Breast epithelium (tissue), 4 donors: ENCODE measurements at regions not wholly inside any gene's neighbourhood (a gene's known extent, or its start where the extent isn't known, plus 50 kb on each side); places are given as distances from the start of the nearest gene placed in this dataset.

ENCODE experiments used
- DNase-seq, 2 donors: peaks; one replicate each; pipeline ENCODE4 v3.0.0-alpha.2; 2019; ENCODE audit warnings: low spot score in 2 of 2
- H3K27ac ChIP-seq, 2 donors: fragments of 200-600 bp; sonication (generic) in 1 of 2; one replicate each; pipeline ENCODE4 v1.5.1; 2016 to 2019; ENCODE audit warnings: mild to moderate bottlenecking in 1 of 2
- H3K27me3 ChIP-seq, 2 donors: fragments of 200-600 bp; sonication (generic) in 1 of 2; one replicate each; pipeline versions ENCODE4 v1.5.1 to v1.6.0; 2017 to 2019; ENCODE audit warnings: control low read depth in 1 of 2, mild to moderate bottlenecking in 1 of 2
- H3K36me3 ChIP-seq: fragments of 200-600 bp; one replicate; pipeline ENCODE4 v1.5.1; 2019
- H3K4me1 ChIP-seq, 2 donors: fragments of 200-600 bp; sonication (generic); one replicate each; pipeline ENCODE4 v1.5.1; 2016 to 2019; ENCODE audit warnings: control low read depth in 1 of 2
- H3K4me3 ChIP-seq, 3 donors: fragments of 200-600 bp; sonication (generic); 1 replicate in 2 of 3; 2 replicates in 1 of 3; pipeline ENCODE4 v1.5.1; 2016 to 2019; ENCODE audit warnings: mild to moderate bottlenecking in 3 of 3, moderate library complexity in 2 of 3
- H3K9me3 ChIP-seq, 2 donors: fragments of 200-600 bp; sonication (generic) in 1 of 2; one replicate each; pipeline ENCODE4 v1.5.1; 2016 to 2019; ENCODE audit warnings: control low read depth in 1 of 2
- POLR2A ChIP-seq: fragments of 450-650 bp; IDR thresholded peaks from one replicate; pipeline ENCODE4 v1.6.1; 2016; ENCODE audit warnings: antibody characterized with exemption, mild to moderate bottlenecking, moderate library complexity
- POLR2AphosphoS5 ChIP-seq, 3 donors: sonication (generic); formaldehyde crosslinking; IDR thresholded peaks; one replicate each; pipeline ENCODE4 v1.6.1; 2017; ENCODE audit warnings: antibody characterized with exemption in 3 of 3
- intact Hi-C: fragments of 100-400 bp; cut with DNase I; formaldehyde crosslinking; loops from one replicate; pipeline ENCODE4 v1.15.1; 2023; ENCODE audit warnings: low total_unique reads
- TF ChIP-seq, protein P1 (sequence below), 3 donors: fragments of 450-650 bp; IDR thresholded peaks; one replicate each; pipeline ENCODE4 v1.5.1; 2016 to 2017; ENCODE audit warnings: antibody characterized with exemption in 3 of 3, mild to moderate bottlenecking in 3 of 3, moderate library complexity in 3 of 3

DNA sequence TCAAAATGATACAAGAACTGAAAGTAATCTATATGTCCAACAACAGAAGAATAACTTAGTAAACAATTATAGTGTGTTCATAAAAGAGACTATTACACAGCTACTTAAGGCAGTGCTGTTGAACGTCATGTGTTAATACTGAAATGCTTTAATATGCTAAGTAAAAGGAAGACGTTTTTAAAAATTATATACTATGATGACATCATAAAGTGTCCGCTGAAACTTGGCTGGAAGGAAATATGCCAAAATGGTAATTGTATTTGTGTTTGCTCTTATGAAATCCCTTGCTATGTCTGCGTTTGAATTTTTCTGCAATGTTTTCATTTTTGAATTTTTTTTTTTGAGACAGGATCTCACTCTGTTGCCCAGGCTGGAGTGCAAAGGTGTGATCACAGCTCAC, 679.3 kb downstream of the DHX35 start:
- no peak for TF ChIP-seq POLR2AphosphoS5 (IDR thresholded peaks at IDR 0.05)
- TF ChIP-seq, protein P1, sequence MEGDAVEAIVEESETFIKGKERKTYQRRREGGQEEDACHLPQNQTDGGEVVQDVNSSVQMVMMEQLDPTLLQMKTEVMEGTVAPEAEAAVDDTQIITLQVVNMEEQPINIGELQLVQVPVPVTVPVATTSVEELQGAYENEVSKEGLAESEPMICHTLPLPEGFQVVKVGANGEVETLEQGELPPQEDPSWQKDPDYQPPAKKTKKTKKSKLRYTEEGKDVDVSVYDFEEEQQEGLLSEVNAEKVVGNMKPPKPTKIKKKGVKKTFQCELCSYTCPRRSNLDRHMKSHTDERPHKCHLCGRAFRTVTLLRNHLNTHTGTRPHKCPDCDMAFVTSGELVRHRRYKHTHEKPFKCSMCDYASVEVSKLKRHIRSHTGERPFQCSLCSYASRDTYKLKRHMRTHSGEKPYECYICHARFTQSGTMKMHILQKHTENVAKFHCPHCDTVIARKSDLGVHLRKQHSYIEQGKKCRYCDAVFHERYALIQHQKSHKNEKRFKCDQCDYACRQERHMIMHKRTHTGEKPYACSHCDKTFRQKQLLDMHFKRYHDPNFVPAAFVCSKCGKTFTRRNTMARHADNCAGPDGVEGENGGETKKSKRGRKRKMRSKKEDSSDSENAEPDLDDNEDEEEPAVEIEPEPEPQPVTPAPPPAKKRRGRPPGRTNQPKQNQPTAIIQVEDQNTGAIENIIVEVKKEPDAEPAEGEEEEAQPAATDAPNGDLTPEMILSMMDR (IDR thresholded peaks at IDR 0.05), result no peak
- no peak for TF ChIP-seq POLR2A
- Histone ChIP-seq H3K36me3 (no peaks in the 10 kb centered on the region), H3K27me3 (no peaks in the 10 kb centered on the region), H3K9me3 (no peaks in the 10 kb centered on the region), H3K4me1 (no peaks in the 10 kb centered on the region), H3K4me3 (no peak overlapping the region), H3K27ac (no peak overlapping the region)
- no peak for DNase-seq
- intact Hi-C loops, result no loop called here

DNA sequence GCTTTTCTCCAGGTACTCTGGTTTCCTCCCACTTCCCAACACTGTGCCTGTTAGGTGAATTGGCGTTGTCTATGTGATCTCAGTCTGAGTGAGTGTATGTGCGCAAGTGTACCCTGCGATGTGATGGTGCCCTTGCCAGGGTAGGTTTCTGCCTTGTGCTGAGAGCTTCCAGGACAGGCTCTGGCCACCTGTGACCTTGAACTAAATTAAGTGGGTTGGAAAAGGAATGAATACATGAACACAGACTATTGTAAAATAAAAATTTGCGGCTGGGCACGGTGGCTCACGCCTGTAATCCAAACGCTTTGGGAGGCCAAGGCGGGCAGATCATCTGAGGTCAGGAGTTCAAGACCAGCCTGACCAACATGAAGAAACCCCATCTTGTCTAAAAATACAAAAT, 678.0 kb downstream of the DHX35 start:
- intact Hi-C loops, result no loop called here
- H3K36me3 ChIP-seq, result no peaks in the 10 kb centered on the region
- no peak for DNase-seq
- H3K9me3 ChIP-seq, result no peaks in the 10 kb centered on the region
- TF ChIP-seq POLR2A (no peak), POLR2AphosphoS5 (IDR thresholded peaks at IDR 0.05) (no peak)
- TF ChIP-seq, protein P1 (IDR thresholded peaks at IDR 0.05), result no peak
- H3K27ac ChIP-seq, result no peak overlapping the region
- H3K4me1 ChIP-seq, result no peaks in the 10 kb centered on the region
- H3K4me3 ChIP-seq, result no peak overlapping the region
- no peaks in the 10 kb centered on the region for H3K27me3 ChIP-seq

- H3K4me1 ChIP-seq, result no peaks in the 10 kb centered on the region
- no peaks in the 10 kb centered on the region for H3K36me3 ChIP-seq
- no peaks in the 10 kb centered on the region for H3K9me3 ChIP-seq
- TF ChIP-seq, protein P1 (IDR thresholded peaks at IDR 0.05), result no peak
- TF ChIP-seq POLR2AphosphoS5 (IDR thresholded peaks at IDR 0.05), result no peak
- no peak for TF ChIP-seq POLR2A
- intact Hi-C loops, result no loop called here
- DNase-seq, result no peak
- no peak overlapping the region for H3K4me3 ChIP-seq
- no peaks in the 10 kb centered on the region for H3K27me3 ChIP-seq
- H3K27ac ChIP-seq, result no peak overlapping the region
Observed at GRCh38 chr20:39638731-39639130, 676.6 kb downstream of the DHX35 start.

GRCh38 chr20:39633689-39634088, 671.5 kb downstream of the DHX35 start:
- no peak overlapping the region for H3K4me3 ChIP-seq
- no peaks in the 10 kb centered on the region for H3K36me3 ChIP-seq
- DNase-seq, result no peak
- no peaks in the 10 kb centered on the region for H3K27me3 ChIP-seq
- no peaks in the 10 kb centered on the region for H3K9me3 ChIP-seq
- H3K27ac ChIP-seq, result no peak overlapping the region
- H3K4me1 ChIP-seq, result no peaks in the 10 kb centered on the region
- intact Hi-C loops, result no loop called here
- TF ChIP-seq POLR2A (no peak), POLR2AphosphoS5 (IDR thresholded peaks at IDR 0.05) (no peak)
- TF ChIP-seq, protein P1 (IDR thresholded peaks at IDR 0.05), result no peak

GRCh38 chr20:39632757-39633156, 670.6 kb downstream of the DHX35 start:
- intact Hi-C loops, result no loop called here
- H3K4me1 ChIP-seq, result no peaks in the 10 kb centered on the region
- no peaks in the 10 kb centered on the region for H3K27me3 ChIP-seq
- H3K4me3 ChIP-seq, result no peak overlapping the region
- no peak for TF ChIP-seq POLR2AphosphoS5 (IDR thresholded peaks at IDR 0.05)
- no peak for TF ChIP-seq POLR2A
- TF ChIP-seq, protein P1 (IDR thresholded peaks at IDR 0.05), result no peak
- no peaks in the 10 kb centered on the region for H3K36me3 ChIP-seq
- no peak overlapping the region for H3K27ac ChIP-seq
- H3K9me3 ChIP-seq, result no peaks in the 10 kb centered on the region
- DNase-seq, result no peak
